ENCODE measurements at regions not wholly inside any gene's neighbourhood (a gene's known extent, or its start where the extent isn't known, plus 50 kb on each side); places are given as distances from the start of the nearest gene placed in this dataset.

DNA sequence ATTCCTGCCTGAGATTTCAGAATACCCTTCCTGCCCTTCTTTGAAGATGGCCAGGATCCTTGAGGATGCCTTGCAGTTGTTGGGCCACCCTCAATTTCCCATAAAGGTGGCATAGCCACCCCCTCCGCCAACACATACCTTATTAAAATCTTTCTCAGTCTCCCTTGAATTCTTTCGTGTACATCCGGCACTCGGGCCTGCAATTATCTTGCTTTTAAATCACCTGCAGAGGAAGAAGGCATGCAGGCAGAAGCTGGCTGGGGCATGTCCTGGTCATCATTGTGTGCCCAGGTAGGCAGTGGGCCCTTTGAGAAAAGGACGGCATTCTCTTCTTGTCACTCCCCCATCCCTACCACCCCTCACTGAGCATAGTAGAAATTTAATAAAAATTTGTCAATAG is 189.5 kb upstream of the LYZL1 start:
- TF ChIP-seq, protein P1, sequence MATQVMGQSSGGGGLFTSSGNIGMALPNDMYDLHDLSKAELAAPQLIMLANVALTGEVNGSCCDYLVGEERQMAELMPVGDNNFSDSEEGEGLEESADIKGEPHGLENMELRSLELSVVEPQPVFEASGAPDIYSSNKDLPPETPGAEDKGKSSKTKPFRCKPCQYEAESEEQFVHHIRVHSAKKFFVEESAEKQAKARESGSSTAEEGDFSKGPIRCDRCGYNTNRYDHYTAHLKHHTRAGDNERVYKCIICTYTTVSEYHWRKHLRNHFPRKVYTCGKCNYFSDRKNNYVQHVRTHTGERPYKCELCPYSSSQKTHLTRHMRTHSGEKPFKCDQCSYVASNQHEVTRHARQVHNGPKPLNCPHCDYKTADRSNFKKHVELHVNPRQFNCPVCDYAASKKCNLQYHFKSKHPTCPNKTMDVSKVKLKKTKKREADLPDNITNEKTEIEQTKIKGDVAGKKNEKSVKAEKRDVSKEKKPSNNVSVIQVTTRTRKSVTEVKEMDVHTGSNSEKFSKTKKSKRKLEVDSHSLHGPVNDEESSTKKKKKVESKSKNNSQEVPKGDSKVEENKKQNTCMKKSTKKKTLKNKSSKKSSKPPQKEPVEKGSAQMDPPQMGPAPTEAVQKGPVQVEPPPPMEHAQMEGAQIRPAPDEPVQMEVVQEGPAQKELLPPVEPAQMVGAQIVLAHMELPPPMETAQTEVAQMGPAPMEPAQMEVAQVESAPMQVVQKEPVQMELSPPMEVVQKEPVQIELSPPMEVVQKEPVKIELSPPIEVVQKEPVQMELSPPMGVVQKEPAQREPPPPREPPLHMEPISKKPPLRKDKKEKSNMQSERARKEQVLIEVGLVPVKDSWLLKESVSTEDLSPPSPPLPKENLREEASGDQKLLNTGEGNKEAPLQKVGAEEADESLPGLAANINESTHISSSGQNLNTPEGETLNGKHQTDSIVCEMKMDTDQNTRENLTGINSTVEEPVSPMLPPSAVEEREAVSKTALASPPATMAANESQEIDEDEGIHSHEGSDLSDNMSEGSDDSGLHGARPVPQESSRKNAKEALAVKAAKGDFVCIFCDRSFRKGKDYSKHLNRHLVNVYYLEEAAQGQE (IDR thresholded peaks at IDR 0.05; ENCODE audit: insufficient read depth in 1 of 2, low read depth in 2 of 2, low read length in 1 of 2), result no peak
- TF ChIP-seq CTCF (IDR thresholded peaks at IDR 0.05) (no peak), SIN3A (IDR thresholded peaks at IDR 0.05; ENCODE audit: borderline replicate concordance, insufficient read depth, low read depth, low read length) (no peak), POLR2AphosphoS5 (IDR thresholded peaks at IDR 0.05; ENCODE audit: low read depth, low read length) (no peak)

Data from Panc1 (cell line).